HS-5 (cell line): ENCODE measurements at regions not wholly inside any gene's neighbourhood (a gene's known extent, or its start where the extent isn't known, plus 50 kb on each side); places are given as distances from the start of the nearest gene placed in this dataset.
A peak's percentile ranks its signal among the peaks of the same experiment; 100 is the strongest.

Experiments
- DNase-seq: peaks from one replicate; pipeline ENCODE4 v3.0.0-alpha.2; 2012; ENCODE audit warnings: low read depth

GRCh38 chrX:11056322-11057176, 54.6 kb upstream of the HCCS start:
- no peak for DNase-seq

DNA sequence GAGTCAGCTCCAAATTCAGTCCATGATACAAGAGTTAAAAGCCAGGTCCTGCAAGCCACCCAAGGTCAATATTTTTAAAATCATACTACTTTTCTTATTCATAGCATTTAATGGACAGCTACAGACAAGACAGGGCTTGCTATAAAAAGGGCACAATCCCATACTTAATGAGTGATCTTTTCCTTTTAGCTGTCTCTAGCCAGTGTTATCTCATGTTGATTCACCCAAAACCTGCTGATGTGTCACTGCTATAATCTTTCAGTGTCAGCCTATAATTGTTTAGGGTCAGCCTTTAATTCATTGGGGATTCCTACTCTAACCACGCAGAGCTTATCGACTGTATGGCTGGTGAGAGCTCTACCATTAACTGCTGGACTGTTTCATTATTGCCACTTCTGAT, 51.2 kb upstream of the HCCS start:
- peak; percentile 49 for DNase-seq
